ENCODE measurements at regions not wholly inside any gene's neighbourhood (a gene's known extent, or its start where the extent isn't known, plus 50 kb on each side); places are given as distances from the start of the nearest gene placed in this dataset.

GRCh38 chr3:187916072-187916471 is 170.8 kb upstream of the BCL6 start:
- WGBS (ENCODE audit: insufficient coverage): no CpG with 5 or more reads among the region's 2 CpGs
- Histone ChIP-seq H3K36me3 (ENCODE audit: control insufficient read depth, insufficient read depth, low read length) (no peaks in the 10 kb centered on the region), H3K9me3 (replicated peaks; ENCODE audit: control insufficient read depth, low read depth, low read length) (no peaks in the 10 kb centered on the region), H3K4me3 (ENCODE audit: low read length) (no peak overlapping the region), H3K27me3 (ENCODE audit: control insufficient read depth, insufficient read depth, low read length) (no peaks in the 10 kb centered on the region), H3K27ac (ENCODE audit: low read length) (no peak overlapping the region), H3K4me1 (ENCODE audit: control insufficient read depth, insufficient read depth, low read length) (peaks cover 2% of the 10 kb centered on the region)
- no peak for DNase-seq

- DNase-seq: no peak
- H3K27ac ChIP-seq (ENCODE audit: low read length): no peak overlapping the region
- H3K4me1 ChIP-seq (ENCODE audit: control insufficient read depth, insufficient read depth, low read length): peaks cover 5% of the 10 kb centered on the region
- no peaks in the 10 kb centered on the region for H3K36me3 ChIP-seq (ENCODE audit: control insufficient read depth, insufficient read depth, low read length)
- H3K4me3 ChIP-seq (ENCODE audit: low read length): no peak overlapping the region
- WGBS (ENCODE audit: insufficient coverage): no CpG with 5 or more reads among the region's 5 CpGs
- no peaks in the 10 kb centered on the region for H3K27me3 ChIP-seq (ENCODE audit: control insufficient read depth, insufficient read depth, low read length)
- H3K9me3 ChIP-seq (replicated peaks; ENCODE audit: control insufficient read depth, low read depth, low read length): no peaks in the 10 kb centered on the region
Measured at GRCh38 chr3:187918081-187918644, 172.9 kb upstream of the BCL6 start.

- peaks cover 5% of the 10 kb centered on the region for H3K4me1 ChIP-seq (ENCODE audit: control insufficient read depth, insufficient read depth, low read length)
- DNase-seq: peak; percentile 41
Measured at GRCh38 chr3:187919048-187919447, 173.8 kb upstream of the BCL6 start.

GRCh38 chr3:187919544-187919943 is 174.3 kb upstream of the BCL6 start:
- peaks cover 3% of the 10 kb centered on the region for H3K9me3 ChIP-seq (replicated peaks; ENCODE audit: control insufficient read depth, low read depth, low read length)
- peak; percentile 31 for DNase-seq
- H3K27me3 ChIP-seq (ENCODE audit: control insufficient read depth, insufficient read depth, low read length): no peaks in the 10 kb centered on the region
- no CpG with 5 or more reads among the region's 3 CpGs for WGBS (ENCODE audit: insufficient coverage)
- no peaks in the 10 kb centered on the region for H3K36me3 ChIP-seq (ENCODE audit: control insufficient read depth, insufficient read depth, low read length)
- H3K27ac ChIP-seq (ENCODE audit: low read length): no peak overlapping the region
- peaks cover 3% of the 10 kb centered on the region for H3K4me1 ChIP-seq (ENCODE audit: control insufficient read depth, insufficient read depth, low read length)
- no peak overlapping the region for H3K4me3 ChIP-seq (ENCODE audit: low read length)

More at GRCh38 chr3:187919048-187919447, 173.8 kb upstream of the BCL6 start:
- H3K4me3 ChIP-seq (ENCODE audit: low read length): no peak overlapping the region
- no peaks in the 10 kb centered on the region for H3K36me3 ChIP-seq (ENCODE audit: control insufficient read depth, insufficient read depth, low read length)
- WGBS (ENCODE audit: insufficient coverage): 49% methylated on average over 4 of the region's 6 CpGs
- H3K27me3 ChIP-seq (ENCODE audit: control insufficient read depth, insufficient read depth, low read length): no peaks in the 10 kb centered on the region
- no peak overlapping the region for H3K27ac ChIP-seq (ENCODE audit: low read length)
- H3K9me3 ChIP-seq (replicated peaks; ENCODE audit: control insufficient read depth, low read depth, low read length): no peaks in the 10 kb centered on the region

GRCh38 chr3:187920030-187920429 is 174.8 kb upstream of the BCL6 start:
- no peak for DNase-seq
- H3K9me3 ChIP-seq (replicated peaks; ENCODE audit: control insufficient read depth, low read depth, low read length): peaks cover 8% of the 10 kb centered on the region
- H3K27ac ChIP-seq (ENCODE audit: low read length): no peak overlapping the region
- no peaks in the 10 kb centered on the region for H3K27me3 ChIP-seq (ENCODE audit: control insufficient read depth, insufficient read depth, low read length)
- no peaks in the 10 kb centered on the region for H3K36me3 ChIP-seq (ENCODE audit: control insufficient read depth, insufficient read depth, low read length)
- H3K4me1 ChIP-seq (ENCODE audit: control insufficient read depth, insufficient read depth, low read length): peaks cover 3% of the 10 kb centered on the region
- no peak overlapping the region for H3K4me3 ChIP-seq (ENCODE audit: low read length)
- no CpG with 5 or more reads among the region's 1 CpG for WGBS (ENCODE audit: insufficient coverage)

- 47% methylated on average over 4 of the region's 6 CpGs for WGBS (ENCODE audit: insufficient coverage)
- H3K4me1 ChIP-seq (ENCODE audit: control insufficient read depth, insufficient read depth, low read length): peaks cover 3% of the 10 kb centered on the region
- peak; percentile 72 for DNase-seq
- H3K27me3 ChIP-seq (ENCODE audit: control insufficient read depth, insufficient read depth, low read length): no peaks in the 10 kb centered on the region
- peaks cover 8% of the 10 kb centered on the region for H3K9me3 ChIP-seq (replicated peaks; ENCODE audit: control insufficient read depth, low read depth, low read length)
- no peak overlapping the region for H3K27ac ChIP-seq (ENCODE audit: low read length)
- H3K36me3 ChIP-seq (ENCODE audit: control insufficient read depth, insufficient read depth, low read length): no peaks in the 10 kb centered on the region
- H3K4me3 ChIP-seq (ENCODE audit: low read length): no peak overlapping the region
Measured at GRCh38 chr3:187920913-187921312, 175.6 kb upstream of the BCL6 start.

GRCh38 chr3:187921391-187922074 is 176.3 kb upstream of the BCL6 start:
- H3K4me3 ChIP-seq (ENCODE audit: low read length): no peak overlapping the region
- peak; percentile 14 for DNase-seq
- H3K4me1 ChIP-seq (ENCODE audit: control insufficient read depth, insufficient read depth, low read length): peaks cover 3% of the 10 kb centered on the region
- no peaks in the 10 kb centered on the region for H3K27me3 ChIP-seq (ENCODE audit: control insufficient read depth, insufficient read depth, low read length)
- no peaks in the 10 kb centered on the region for H3K36me3 ChIP-seq (ENCODE audit: control insufficient read depth, insufficient read depth, low read length)
- WGBS (ENCODE audit: insufficient coverage): 46% methylated on average over 3 of the region's 4 CpGs
- H3K27ac ChIP-seq (ENCODE audit: low read length): no peak overlapping the region
- H3K9me3 ChIP-seq (replicated peaks; ENCODE audit: control insufficient read depth, low read depth, low read length): peaks cover 8% of the 10 kb centered on the region

- Histone ChIP-seq H3K9me3 (replicated peaks; ENCODE audit: control insufficient read depth, low read depth, low read length) (peaks cover 8% of the 10 kb centered on the region), H3K4me1 (ENCODE audit: control insufficient read depth, insufficient read depth, low read length) (peaks cover 3% of the 10 kb centered on the region), H3K27me3 (ENCODE audit: control insufficient read depth, insufficient read depth, low read length) (no peaks in the 10 kb centered on the region), H3K4me3 (ENCODE audit: low read length) (no peak overlapping the region), H3K27ac (ENCODE audit: low read length) (no peak overlapping the region), H3K36me3 (ENCODE audit: control insufficient read depth, insufficient read depth, low read length) (no peaks in the 10 kb centered on the region)
- WGBS (ENCODE audit: insufficient coverage): no CpG with 5 or more reads among the region's 3 CpGs
- DNase-seq: no peak
Measured at GRCh38 chr3:187922704-187923416, 177.6 kb upstream of the BCL6 start.

GRCh38 chr3:187924651-187925050 is 179.4 kb upstream of the BCL6 start:
- DNase-seq: no peak
- H3K27me3 ChIP-seq (ENCODE audit: control insufficient read depth, insufficient read depth, low read length): no peaks in the 10 kb centered on the region
- H3K27ac ChIP-seq (ENCODE audit: low read length): no peak overlapping the region
- H3K4me1 ChIP-seq (ENCODE audit: control insufficient read depth, insufficient read depth, low read length): peaks cover 3% of the 10 kb centered on the region
- no peaks in the 10 kb centered on the region for H3K36me3 ChIP-seq (ENCODE audit: control insufficient read depth, insufficient read depth, low read length)
- peaks cover 8% of the 10 kb centered on the region for H3K9me3 ChIP-seq (replicated peaks; ENCODE audit: control insufficient read depth, low read depth, low read length)
- H3K4me3 ChIP-seq (ENCODE audit: low read length): no peak overlapping the region

- WGBS (ENCODE audit: insufficient coverage): 100% methylated on average over 1 of the region's 1 CpG
- peaks cover 3% of the 10 kb centered on the region for H3K4me1 ChIP-seq (ENCODE audit: control insufficient read depth, insufficient read depth, low read length)
- peak overlapping the region; percentile 4 for H3K27ac ChIP-seq (ENCODE audit: low read length)
- H3K36me3 ChIP-seq (ENCODE audit: control insufficient read depth, insufficient read depth, low read length): no peaks in the 10 kb centered on the region
- peaks cover 8% of the 10 kb centered on the region for H3K9me3 ChIP-seq (replicated peaks; ENCODE audit: control insufficient read depth, low read depth, low read length)
- DNase-seq: no peak
- H3K4me3 ChIP-seq (ENCODE audit: low read length): no peak overlapping the region
- H3K27me3 ChIP-seq (ENCODE audit: control insufficient read depth, insufficient read depth, low read length): no peaks in the 10 kb centered on the region
Measured at GRCh38 chr3:187925326-187925725, 180.1 kb upstream of the BCL6 start.

All from muscle of leg (tissue), 3 donors.